Tongue (tissue), 1 donor: ENCODE measurements at regions not wholly inside any gene's neighbourhood (a gene's known extent, or its start where the extent isn't known, plus 50 kb on each side); places are given as distances from the start of the nearest gene placed in this dataset.

Source experiments
- DNase-seq: peaks from one replicate; pipeline ENCODE4 v3.0.0-alpha.2; 2015

- peak; percentile 77 for DNase-seq
Observed at GRCh38 chr20:50379049-50379990, 130.9 kb upstream of the PTPN1 start.

- no peak for DNase-seq
Observed at GRCh38 chr20:50379991-50380696, 130.0 kb upstream of the PTPN1 start.

GRCh38 chr20:50380697-50381040 is 129.5 kb upstream of the PTPN1 start:
- DNase-seq, result peak; percentile 30

GRCh38 chr20:50381075-50381732 is 129.0 kb upstream of the PTPN1 start:
- no peak for DNase-seq

- no peak for DNase-seq
Observed at GRCh38 chr20:50381771-50382593, 128.2 kb upstream of the PTPN1 start.

GRCh38 chr20:50385733-50386640 is 124.2 kb upstream of the PTPN1 start:
- no peak for DNase-seq

GRCh38 chr20:50386641-50386960 is 123.6 kb upstream of the PTPN1 start:
- DNase-seq, result no peak

GRCh38 chr20:50387218-50387995 is 122.8 kb upstream of the PTPN1 start:
- DNase-seq, result no peak

GRCh38 chr20:50387996-50388332 is 122.2 kb upstream of the PTPN1 start:
- DNase-seq, result no peak

- DNase-seq, result no peak
Observed at GRCh38 chr20:50388733-50389437, 121.3 kb upstream of the PTPN1 start.

GRCh38 chr20:50389438-50389807 is 120.8 kb upstream of the PTPN1 start:
- DNase-seq, result no peak

GRCh38 chr20:50389808-50390684 is 120.1 kb upstream of the PTPN1 start:
- DNase-seq, result no peak

- DNase-seq, result no peak
Observed at GRCh38 chr20:50390685-50391443, 119.3 kb upstream of the PTPN1 start.

GRCh38 chr20:50391444-50392137 is 118.6 kb upstream of the PTPN1 start:
- no peak for DNase-seq

- no peak for DNase-seq
Observed at GRCh38 chr20:50392138-50392866, 117.9 kb upstream of the PTPN1 start.

- DNase-seq, result no peak
Observed at GRCh38 chr20:50393242-50393641, 116.9 kb upstream of the PTPN1 start.
